GM23338 (cell line): ENCODE measurements at regions not wholly inside any gene's neighbourhood (a gene's known extent, or its start where the extent isn't known, plus 50 kb on each side); places are given as distances from the start of the nearest gene placed in this dataset.

Experiments used
- ATAC-seq: fragments of 200-7000 bp; cut with Tn5 transposase; 3 replicates; pipeline ENCODE4 v1.9.1; 2020
- DNase-seq: peaks from one replicate; pipeline ENCODE4 v3.0.0-alpha.2; 2015; ENCODE audit warnings: low spot score
- H2AFZ ChIP-seq: fragments of 200-600 bp; sonication (generic); 2 replicates; pipeline ENCODE4 v1.8.0; 2016; ENCODE audit warnings: antibody characterized with exemption, mild to moderate bottlenecking, moderate library complexity
- H3F3A ChIP-seq: fragments of 200-600 bp; sonication (generic); replicated peaks from 2 replicates; pipeline ENCODE4 v1.8.0; 2017; ENCODE audit warnings: antibody characterized with exemption, mixed run types, low read depth
- H3K27ac ChIP-seq: fragments of 200-600 bp; sonication (generic); 2 replicates; pipeline ENCODE4 v1.6.1; 2016; ENCODE audit warnings: low read depth
- H3K27me3 ChIP-seq: fragments of 200-600 bp; sonication (generic); 2 replicates; pipeline ENCODE4 v1.8.0; 2016; ENCODE audit warnings: mild to moderate bottlenecking, mixed run types, moderate library complexity; ENCODE audit not compliant: insufficient read depth
- H3K36me3 ChIP-seq: fragments of 200-600 bp; sonication (generic); 2 replicates; pipeline ENCODE4 v1.8.0; 2016; ENCODE audit warnings: mild to moderate bottlenecking; ENCODE audit not compliant: insufficient read depth
- H3K4me1 ChIP-seq: fragments of 200-600 bp; sonication (generic); 2 replicates; pipeline ENCODE4 v1.8.0; 2016; ENCODE audit warnings: mild to moderate bottlenecking, moderate library complexity; ENCODE audit not compliant: insufficient read depth
- H3K4me2 ChIP-seq: fragments of 200-600 bp; sonication (generic); 2 replicates; pipeline ENCODE4 v1.7.1; 2017; ENCODE audit warnings: mixed run types
- H3K4me3 ChIP-seq: fragments of 200-600 bp; sonication (generic); 2 replicates; pipeline ENCODE4 v1.6.1; 2016; ENCODE audit warnings: mixed run types
- H3K79me2 ChIP-seq: fragments of 200-600 bp; sonication (generic); replicated peaks from 2 replicates; pipeline ENCODE4 v1.8.0; 2017; ENCODE audit warnings: mild to moderate bottlenecking; ENCODE audit not compliant: insufficient read depth
- H3K9me2 ChIP-seq: fragments of 200-600 bp; sonication (generic); 2 replicates; pipeline ENCODE4 v1.8.0; 2017; ENCODE audit not compliant: insufficient read depth
- H4K20me1 ChIP-seq: fragments of 200-600 bp; sonication (generic); replicated peaks from 2 replicates; pipeline ENCODE4 v1.8.0; 2017; ENCODE audit warnings: mild to moderate bottlenecking; ENCODE audit not compliant: insufficient read depth
- H3K27ac Mint-ChIP-seq: 2 replicates; pipeline ENCODE4 v1.8.0; 2020; ENCODE audit warnings: inconsistent platforms, mild to moderate bottlenecking, moderate library complexity, mixed read lengths
- H3K27me3 Mint-ChIP-seq: 3 replicates; pipeline ENCODE4 v1.8.0; 2022; ENCODE audit warnings: low read depth, mild to moderate bottlenecking, moderate library complexity, mixed read lengths, inconsistent platforms; ENCODE audit not compliant: insufficient read depth, poor library complexity
- H3K36me3 Mint-ChIP-seq: 3 replicates; pipeline ENCODE4 v1.8.0; 2021; ENCODE audit warnings: low read depth, mild to moderate bottlenecking, inconsistent platforms, moderate library complexity, mixed read lengths
- H3K4me1 Mint-ChIP-seq: 3 replicates; pipeline ENCODE4 v1.8.0; 2020; ENCODE audit warnings: mild to moderate bottlenecking, inconsistent platforms, mixed read lengths
- H3K4me3 Mint-ChIP-seq: 3 replicates; pipeline ENCODE4 v1.8.0; 2021; ENCODE audit warnings: moderate library complexity, mild to moderate bottlenecking, inconsistent platforms, mixed read lengths
- H3K9me3 Mint-ChIP-seq: 3 replicates; pipeline ENCODE4 v1.8.0; 2020; ENCODE audit warnings: moderate library complexity, mild to moderate bottlenecking, inconsistent platforms, mixed read lengths
- CREB1 ChIP-seq: fragments of 250-450 bp; sonication (Bioruptor Pico); IDR thresholded peaks from 2 replicates; pipeline ENCODE4 v1.5.0; 2020; ENCODE audit warnings: low read depth, mild to moderate bottlenecking, moderate library complexity
- CTCF ChIP-seq, 2 experiments: fragments of 200-600 bp in 1 of 2; sonication (generic) in 1 of 2; conservative IDR thresholded peaks; 2 replicates each; pipeline versions ENCODE4 v1.5.1 to v1.6.1; 2016 to 2017; ENCODE audit warnings: antibody characterized with exemption in 2 of 2, low read depth in 2 of 2, mild to moderate bottlenecking in 2 of 2, moderate library complexity in 1 of 2
- EZH2 ChIP-seq: fragments of 200-600 bp; sonication (generic); IDR thresholded peaks from one replicate; pipeline ENCODE4 v1.8.0; 2017; ENCODE audit warnings: antibody characterized with exemption, mild to moderate bottlenecking, low read depth; ENCODE audit not compliant: unreplicated experiment
- EZH2phosphoT487 ChIP-seq: fragments of 200-600 bp; sonication (generic); IDR thresholded peaks from one replicate; pipeline ENCODE4 v1.8.1; 2018; ENCODE audit warnings: antibody characterized with exemption; ENCODE audit not compliant: unreplicated experiment
- JUNB ChIP-seq: IDR thresholded peaks from one replicate; pipeline ENCODE4 v1.6.1; 2016; ENCODE audit warnings: antibody characterized with exemption; ENCODE audit not compliant: unreplicated experiment
- NANOG ChIP-seq: IDR thresholded peaks from 2 replicates; pipeline ENCODE4 v1.6.1; 2016; ENCODE audit warnings: antibody characterized with exemption, borderline replicate concordance
- POLR2AphosphoS5 ChIP-seq: IDR thresholded peaks from 2 replicates; pipeline ENCODE4 v1.6.1; 2016; ENCODE audit warnings: antibody characterized with exemption, low read depth
- STAT1 ChIP-seq: IDR thresholded peaks from one replicate; pipeline ENCODE4 v1.6.1; 2016; ENCODE audit warnings: antibody characterized with exemption; ENCODE audit not compliant: unreplicated experiment
- ZNF114 ChIP-seq: fragments of 250-450 bp; sonication (Bioruptor Pico); IDR thresholded peaks from 2 replicates; pipeline ENCODE4 v1.5.0; 2020; ENCODE audit warnings: mild to moderate bottlenecking, moderate library complexity
- ZNF331 ChIP-seq: fragments of 250-450 bp; sonication (Bioruptor Pico); IDR thresholded peaks from 2 replicates; pipeline ENCODE4 v1.5.0; 2020; ENCODE audit warnings: low read depth, mild to moderate bottlenecking, moderate library complexity
- TF ChIP-seq, protein P1 (sequence below): IDR thresholded peaks from 2 replicates; pipeline ENCODE4 v1.6.1; 2016; ENCODE audit warnings: antibody characterized with exemption
- TF ChIP-seq, protein P2 (sequence below): fragments of 250-450 bp; sonication (Bioruptor Pico); IDR thresholded peaks from 2 replicates; pipeline ENCODE4 v1.5.0; 2020; ENCODE audit warnings: mild to moderate bottlenecking, moderate library complexity
- TF ChIP-seq, protein P3 (sequence below): IDR thresholded peaks from one replicate; pipeline ENCODE4 v1.6.1; 2018; ENCODE audit warnings: antibody characterized with exemption; ENCODE audit not compliant: unreplicated experiment

DNA sequence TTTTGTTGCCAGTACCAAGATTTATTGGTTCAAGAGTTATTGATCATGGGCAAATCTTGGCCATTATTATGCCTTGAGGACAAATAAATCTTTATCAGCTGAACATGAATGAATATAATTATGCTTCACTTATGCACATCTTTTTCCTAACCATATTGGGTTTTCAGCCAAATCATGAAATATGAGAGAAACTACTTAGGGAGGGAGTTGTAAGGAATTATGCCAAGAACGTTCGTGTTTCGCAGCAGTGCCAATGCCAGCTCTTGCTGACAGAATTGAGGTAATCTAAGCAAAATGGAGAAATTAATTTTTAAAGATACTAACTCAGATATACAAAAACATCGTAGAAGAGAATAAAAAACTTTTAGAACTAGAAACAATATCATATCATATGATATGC, 301.1 kb upstream of the SASH1 start:
- Histone ChIP-seq H3K27me3 (no peaks in the 10 kb centered on the region), H4K20me1 (no peaks in the 10 kb centered on the region), H3K79me2 (no peaks in the 10 kb centered on the region), H3K4me2 (no peak overlapping the region), H3F3A (no peaks in the 10 kb centered on the region), H2AFZ (no peak overlapping the region), H3K27ac (no peak overlapping the region), H3K9me2 (no peaks in the 10 kb centered on the region; the same call in 1 of the 2 replicates), H3K36me3 (no peaks in the 10 kb centered on the region), H3K4me3 (no peak overlapping the region), H3K4me1 (no peaks in the 10 kb centered on the region)
- H3K9me3 Mint-ChIP-seq = peaks cover 3% of the 10 kb centered on the region; the same call in 1 of the 3 replicates
- no peak for DNase-seq
- no peak for ATAC-seq
- no peaks in the 10 kb centered on the region for H3K36me3 Mint-ChIP-seq
- H3K27ac Mint-ChIP-seq = no peak overlapping the region
- H3K27me3 Mint-ChIP-seq = no peaks in the 10 kb centered on the region
- H3K4me3 Mint-ChIP-seq = no peak overlapping the region
- no peak for TF ChIP-seq EZH2phosphoT487
- no peak for TF ChIP-seq ZNF114 (CRISPR knock-in tag)
- no peak for TF ChIP-seq JUNB
- TF ChIP-seq CREB1 (CRISPR knock-in tag) = no peak
- TF ChIP-seq, protein P1, sequence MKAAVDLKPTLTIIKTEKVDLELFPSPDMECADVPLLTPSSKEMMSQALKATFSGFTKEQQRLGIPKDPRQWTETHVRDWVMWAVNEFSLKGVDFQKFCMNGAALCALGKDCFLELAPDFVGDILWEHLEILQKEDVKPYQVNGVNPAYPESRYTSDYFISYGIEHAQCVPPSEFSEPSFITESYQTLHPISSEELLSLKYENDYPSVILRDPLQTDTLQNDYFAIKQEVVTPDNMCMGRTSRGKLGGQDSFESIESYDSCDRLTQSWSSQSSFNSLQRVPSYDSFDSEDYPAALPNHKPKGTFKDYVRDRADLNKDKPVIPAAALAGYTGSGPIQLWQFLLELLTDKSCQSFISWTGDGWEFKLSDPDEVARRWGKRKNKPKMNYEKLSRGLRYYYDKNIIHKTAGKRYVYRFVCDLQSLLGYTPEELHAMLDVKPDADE = no peak
- TF ChIP-seq, protein P2, sequence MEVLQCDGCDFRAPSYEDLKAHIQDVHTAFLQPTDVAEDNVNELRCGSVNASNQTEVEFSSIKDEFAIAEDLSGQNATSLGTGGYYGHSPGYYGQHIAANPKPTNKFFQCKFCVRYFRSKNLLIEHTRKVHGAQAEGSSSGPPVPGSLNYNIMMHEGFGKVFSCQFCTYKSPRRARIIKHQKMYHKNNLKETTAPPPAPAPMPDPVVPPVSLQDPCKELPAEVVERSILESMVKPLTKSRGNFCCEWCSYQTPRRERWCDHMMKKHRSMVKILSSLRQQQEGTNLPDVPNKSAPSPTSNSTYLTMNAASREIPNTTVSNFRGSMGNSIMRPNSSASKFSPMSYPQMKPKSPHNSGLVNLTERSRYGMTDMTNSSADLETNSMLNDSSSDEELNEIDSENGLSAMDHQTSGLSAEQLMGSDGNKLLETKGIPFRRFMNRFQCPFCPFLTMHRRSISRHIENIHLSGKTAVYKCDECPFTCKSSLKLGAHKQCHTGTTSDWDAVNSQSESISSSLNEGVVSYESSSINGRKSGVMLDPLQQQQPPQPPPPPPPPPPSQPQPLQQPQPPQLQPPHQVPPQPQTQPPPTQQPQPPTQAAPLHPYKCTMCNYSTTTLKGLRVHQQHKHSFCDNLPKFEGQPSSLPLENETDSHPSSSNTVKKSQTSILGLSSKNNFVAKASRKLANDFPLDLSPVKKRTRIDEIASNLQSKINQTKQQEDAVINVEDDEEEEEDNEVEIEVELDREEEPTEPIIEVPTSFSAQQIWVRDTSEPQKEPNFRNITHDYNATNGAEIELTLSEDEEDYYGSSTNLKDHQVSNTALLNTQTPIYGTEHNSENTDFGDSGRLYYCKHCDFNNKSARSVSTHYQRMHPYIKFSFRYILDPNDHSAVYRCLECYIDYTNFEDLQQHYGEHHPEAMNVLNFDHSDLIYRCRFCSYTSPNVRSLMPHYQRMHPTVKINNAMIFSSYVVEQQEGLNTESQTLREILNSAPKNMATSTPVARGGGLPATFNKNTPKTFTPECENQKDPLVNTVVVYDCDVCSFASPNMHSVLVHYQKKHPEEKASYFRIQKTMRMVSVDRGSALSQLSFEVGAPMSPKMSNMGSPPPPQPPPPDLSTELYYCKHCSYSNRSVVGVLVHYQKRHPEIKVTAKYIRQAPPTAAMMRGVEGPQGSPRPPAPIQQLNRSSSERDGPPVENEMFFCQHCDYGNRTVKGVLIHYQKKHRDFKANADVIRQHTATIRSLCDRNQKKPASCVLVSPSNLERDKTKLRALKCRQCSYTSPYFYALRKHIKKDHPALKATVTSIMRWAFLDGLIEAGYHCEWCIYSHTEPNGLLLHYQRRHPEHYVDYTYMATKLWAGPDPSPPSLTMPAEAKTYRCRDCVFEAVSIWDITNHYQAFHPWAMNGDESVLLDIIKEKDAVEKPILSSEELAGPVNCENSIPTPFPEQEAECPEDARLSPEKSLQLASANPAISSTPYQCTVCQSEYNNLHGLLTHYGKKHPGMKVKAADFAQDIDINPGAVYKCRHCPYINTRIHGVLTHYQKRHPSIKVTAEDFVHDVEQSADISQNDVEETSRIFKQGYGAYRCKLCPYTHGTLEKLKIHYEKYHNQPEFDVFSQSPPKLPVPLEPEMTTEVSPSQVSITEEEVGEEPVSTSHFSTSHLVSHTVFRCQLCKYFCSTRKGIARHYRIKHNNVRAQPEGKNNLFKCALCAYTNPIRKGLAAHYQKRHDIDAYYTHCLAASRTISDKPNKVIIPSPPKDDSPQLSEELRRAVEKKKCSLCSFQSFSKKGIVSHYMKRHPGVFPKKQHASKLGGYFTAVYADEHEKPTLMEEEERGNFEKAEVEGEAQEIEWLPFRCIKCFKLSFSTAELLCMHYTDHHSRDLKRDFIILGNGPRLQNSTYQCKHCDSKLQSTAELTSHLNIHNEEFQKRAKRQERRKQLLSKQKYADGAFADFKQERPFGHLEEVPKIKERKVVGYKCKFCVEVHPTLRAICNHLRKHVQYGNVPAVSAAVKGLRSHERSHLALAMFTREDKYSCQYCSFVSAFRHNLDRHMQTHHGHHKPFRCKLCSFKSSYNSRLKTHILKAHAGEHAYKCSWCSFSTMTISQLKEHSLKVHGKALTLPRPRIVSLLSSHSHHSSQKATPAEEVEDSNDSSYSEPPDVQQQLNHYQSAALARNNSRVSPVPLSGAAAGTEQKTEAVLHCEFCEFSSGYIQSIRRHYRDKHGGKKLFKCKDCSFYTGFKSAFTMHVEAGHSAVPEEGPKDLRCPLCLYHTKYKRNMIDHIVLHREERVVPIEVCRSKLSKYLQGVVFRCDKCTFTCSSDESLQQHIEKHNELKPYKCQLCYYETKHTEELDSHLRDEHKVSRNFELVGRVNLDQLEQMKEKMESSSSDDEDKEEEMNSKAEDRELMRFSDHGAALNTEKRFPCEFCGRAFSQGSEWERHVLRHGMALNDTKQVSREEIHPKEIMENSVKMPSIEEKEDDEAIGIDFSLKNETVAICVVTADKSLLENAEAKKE (CRISPR knock-in tag) = no peak
- no peak for TF ChIP-seq STAT1
- TF ChIP-seq CTCF (conservative IDR thresholded peaks at IDR 0.05; ENCODE audit: low read depth in 2 of 2) = no peak
- no peak for TF ChIP-seq ZNF331 (CRISPR knock-in tag)
- no peak for TF ChIP-seq POLR2AphosphoS5
- no peak for TF ChIP-seq NANOG
- TF ChIP-seq, protein P3, sequence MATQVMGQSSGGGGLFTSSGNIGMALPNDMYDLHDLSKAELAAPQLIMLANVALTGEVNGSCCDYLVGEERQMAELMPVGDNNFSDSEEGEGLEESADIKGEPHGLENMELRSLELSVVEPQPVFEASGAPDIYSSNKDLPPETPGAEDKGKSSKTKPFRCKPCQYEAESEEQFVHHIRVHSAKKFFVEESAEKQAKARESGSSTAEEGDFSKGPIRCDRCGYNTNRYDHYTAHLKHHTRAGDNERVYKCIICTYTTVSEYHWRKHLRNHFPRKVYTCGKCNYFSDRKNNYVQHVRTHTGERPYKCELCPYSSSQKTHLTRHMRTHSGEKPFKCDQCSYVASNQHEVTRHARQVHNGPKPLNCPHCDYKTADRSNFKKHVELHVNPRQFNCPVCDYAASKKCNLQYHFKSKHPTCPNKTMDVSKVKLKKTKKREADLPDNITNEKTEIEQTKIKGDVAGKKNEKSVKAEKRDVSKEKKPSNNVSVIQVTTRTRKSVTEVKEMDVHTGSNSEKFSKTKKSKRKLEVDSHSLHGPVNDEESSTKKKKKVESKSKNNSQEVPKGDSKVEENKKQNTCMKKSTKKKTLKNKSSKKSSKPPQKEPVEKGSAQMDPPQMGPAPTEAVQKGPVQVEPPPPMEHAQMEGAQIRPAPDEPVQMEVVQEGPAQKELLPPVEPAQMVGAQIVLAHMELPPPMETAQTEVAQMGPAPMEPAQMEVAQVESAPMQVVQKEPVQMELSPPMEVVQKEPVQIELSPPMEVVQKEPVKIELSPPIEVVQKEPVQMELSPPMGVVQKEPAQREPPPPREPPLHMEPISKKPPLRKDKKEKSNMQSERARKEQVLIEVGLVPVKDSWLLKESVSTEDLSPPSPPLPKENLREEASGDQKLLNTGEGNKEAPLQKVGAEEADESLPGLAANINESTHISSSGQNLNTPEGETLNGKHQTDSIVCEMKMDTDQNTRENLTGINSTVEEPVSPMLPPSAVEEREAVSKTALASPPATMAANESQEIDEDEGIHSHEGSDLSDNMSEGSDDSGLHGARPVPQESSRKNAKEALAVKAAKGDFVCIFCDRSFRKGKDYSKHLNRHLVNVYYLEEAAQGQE = no peak
- TF ChIP-seq EZH2 = no peak
- H3K4me1 Mint-ChIP-seq = no peaks in the 10 kb centered on the region
